HepG2 (cell line): ENCODE measurements at regions not wholly inside any gene's neighbourhood (a gene's known extent, or its start where the extent isn't known, plus 50 kb on each side); places are given as distances from the start of the nearest gene placed in this dataset.

Experiments
- BRD4 ChIP-seq: sonication (generic); formaldehyde crosslinking; IDR thresholded peaks from 2 replicates; pipeline ENCODE4 v1.4.0; 2020; ENCODE audit warnings: missing genetic modification reagents
- ERF ChIP-seq: IDR thresholded peaks from 2 replicates; pipeline ENCODE4 v1.6.1; 2018; ENCODE audit warnings: missing biosample characterization, missing genetic modification reagents
- MEIS1 ChIP-seq: sonication (generic); formaldehyde crosslinking; IDR thresholded peaks from 2 replicates; pipeline ENCODE4 v1.9.0; 2021; ENCODE audit warnings: mild to moderate bottlenecking, missing genetic modification reagents, moderate library complexity, borderline replicate concordance
- MIXL1 ChIP-seq: IDR thresholded peaks from 2 replicates; pipeline ENCODE4 v1.6.1; 2016
- RBM22 ChIP-seq: fragments of 200-400 bp; formaldehyde crosslinking; optimal IDR thresholded peaks from 2 replicates; pipeline ENCODE3; 2017; ENCODE audit warnings: mild to moderate bottlenecking, low read length, moderate library complexity
- ZNF546 ChIP-seq: sonication (generic); formaldehyde crosslinking; conservative IDR thresholded peaks from 2 replicates; pipeline ENCODE4 v1.8.1; 2023; ENCODE audit warnings: mild to moderate bottlenecking, missing genetic modification reagents
- ZNF576 ChIP-seq: sonication (generic); formaldehyde crosslinking; IDR thresholded peaks from 2 replicates; pipeline ENCODE4 v1.4.0; 2020; ENCODE audit warnings: mild to moderate bottlenecking, missing genetic modification reagents
- ZNF589 ChIP-seq: sonication (generic); formaldehyde crosslinking; conservative IDR thresholded peaks from 2 replicates; pipeline ENCODE4 v1.8.0; 2022; ENCODE audit warnings: mild to moderate bottlenecking, moderate library complexity, missing genetic modification reagents
- ZNF720 ChIP-seq: sonication (generic); formaldehyde crosslinking; IDR thresholded peaks from 2 replicates; pipeline ENCODE4 v1.4.0; 2020; ENCODE audit warnings: missing genetic modification reagents
- ZNF772 ChIP-seq: sonication (generic); formaldehyde crosslinking; IDR thresholded peaks from 2 replicates; pipeline ENCODE4 v1.5.0; 2020; ENCODE audit warnings: mild to moderate bottlenecking, missing genetic modification reagents
- ZNF879 ChIP-seq: sonication (generic); formaldehyde crosslinking; IDR thresholded peaks from 2 replicates; pipeline ENCODE4 v1.8.1; 2023; ENCODE audit warnings: missing genetic modification reagents
- TF ChIP-seq, protein P1 (sequence below): sonication (generic); formaldehyde crosslinking; IDR thresholded peaks from 2 replicates; pipeline ENCODE4 v1.4.0; 2020; ENCODE audit warnings: missing genetic modification reagents, borderline replicate concordance
- TF ChIP-seq, protein P2 (sequence below), 2 experiments: IDR thresholded peaks; 2 replicates each; pipeline ENCODE4 v1.6.1; 2011 to 2012; ENCODE audit warnings: low read length in 2 of 2, borderline replicate concordance in 1 of 2, low read depth in 1 of 2, mild to moderate bottlenecking in 1 of 2, moderate library complexity in 1 of 2
- TF ChIP-seq, protein P3 (sequence below): sonication (generic); formaldehyde crosslinking; IDR thresholded peaks from 2 replicates; pipeline ENCODE4 v1.8.0; 2022; ENCODE audit warnings: missing genetic modification reagents, mild to moderate bottlenecking, borderline replicate concordance
- TF ChIP-seq, protein P4 (sequence below): sonication (generic); formaldehyde crosslinking; IDR thresholded peaks from 2 replicates; pipeline ENCODE4 v1.5.1; 2020; ENCODE audit warnings: mild to moderate bottlenecking, moderate library complexity, missing genetic modification reagents
- TF ChIP-seq, protein P5 (sequence below): sonication (generic); formaldehyde crosslinking; IDR thresholded peaks from 2 replicates; pipeline ENCODE4 v1.4.0; 2020; ENCODE audit warnings: missing genetic modification reagents

- TF ChIP-seq, protein P1, sequence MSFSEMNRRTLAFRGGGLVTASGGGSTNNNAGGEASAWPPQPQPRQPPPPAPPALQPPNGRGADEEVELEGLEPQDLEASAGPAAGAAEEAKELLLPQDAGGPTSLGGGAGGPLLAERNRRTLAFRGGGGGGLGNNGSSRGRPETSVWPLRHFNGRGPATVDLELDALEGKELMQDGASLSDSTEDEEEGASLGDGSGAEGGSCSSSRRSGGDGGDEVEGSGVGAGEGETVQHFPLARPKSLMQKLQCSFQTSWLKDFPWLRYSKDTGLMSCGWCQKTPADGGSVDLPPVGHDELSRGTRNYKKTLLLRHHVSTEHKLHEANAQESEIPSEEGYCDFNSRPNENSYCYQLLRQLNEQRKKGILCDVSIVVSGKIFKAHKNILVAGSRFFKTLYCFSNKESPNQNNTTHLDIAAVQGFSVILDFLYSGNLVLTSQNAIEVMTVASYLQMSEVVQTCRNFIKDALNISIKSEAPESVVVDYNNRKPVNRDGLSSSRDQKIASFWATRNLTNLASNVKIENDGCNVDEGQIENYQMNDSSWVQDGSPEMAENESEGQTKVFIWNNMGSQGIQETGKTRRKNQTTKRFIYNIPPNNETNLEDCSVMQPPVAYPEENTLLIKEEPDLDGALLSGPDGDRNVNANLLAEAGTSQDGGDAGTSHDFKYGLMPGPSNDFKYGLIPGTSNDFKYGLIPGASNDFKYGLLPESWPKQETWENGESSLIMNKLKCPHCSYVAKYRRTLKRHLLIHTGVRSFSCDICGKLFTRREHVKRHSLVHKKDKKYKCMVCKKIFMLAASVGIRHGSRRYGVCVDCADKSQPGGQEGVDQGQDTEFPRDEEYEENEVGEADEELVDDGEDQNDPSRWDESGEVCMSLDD (CRISPR knock-in tag): peak; percentile 95
- TF ChIP-seq ZNF589 (no peak; the same call in none of the 2 replicates), MEIS1 (peak; percentile 81; the same call in 1 of the 2 replicates), MIXL1 (CRISPR knock-in tag) (peak; percentile 85), ZNF879 (CRISPR knock-in tag) (peak; percentile 81; the same call in 1 of the 2 replicates), ZNF576 (CRISPR knock-in tag) (peak; percentile 76; the same call in 1 of the 2 replicates), RBM22 (peak; percentile 100), ERF (CRISPR knock-in tag) (peak; percentile 98), ZNF546 (CRISPR knock-in tag) (peak; percentile 64; the same call in 1 of the 2 replicates), BRD4 (CRISPR knock-in tag) (peak; percentile 90; the same call in 1 of the 2 replicates), ZNF720 (CRISPR knock-in tag) (no peak), ZNF772 (peak; percentile 93)
- TF ChIP-seq, protein P2, sequence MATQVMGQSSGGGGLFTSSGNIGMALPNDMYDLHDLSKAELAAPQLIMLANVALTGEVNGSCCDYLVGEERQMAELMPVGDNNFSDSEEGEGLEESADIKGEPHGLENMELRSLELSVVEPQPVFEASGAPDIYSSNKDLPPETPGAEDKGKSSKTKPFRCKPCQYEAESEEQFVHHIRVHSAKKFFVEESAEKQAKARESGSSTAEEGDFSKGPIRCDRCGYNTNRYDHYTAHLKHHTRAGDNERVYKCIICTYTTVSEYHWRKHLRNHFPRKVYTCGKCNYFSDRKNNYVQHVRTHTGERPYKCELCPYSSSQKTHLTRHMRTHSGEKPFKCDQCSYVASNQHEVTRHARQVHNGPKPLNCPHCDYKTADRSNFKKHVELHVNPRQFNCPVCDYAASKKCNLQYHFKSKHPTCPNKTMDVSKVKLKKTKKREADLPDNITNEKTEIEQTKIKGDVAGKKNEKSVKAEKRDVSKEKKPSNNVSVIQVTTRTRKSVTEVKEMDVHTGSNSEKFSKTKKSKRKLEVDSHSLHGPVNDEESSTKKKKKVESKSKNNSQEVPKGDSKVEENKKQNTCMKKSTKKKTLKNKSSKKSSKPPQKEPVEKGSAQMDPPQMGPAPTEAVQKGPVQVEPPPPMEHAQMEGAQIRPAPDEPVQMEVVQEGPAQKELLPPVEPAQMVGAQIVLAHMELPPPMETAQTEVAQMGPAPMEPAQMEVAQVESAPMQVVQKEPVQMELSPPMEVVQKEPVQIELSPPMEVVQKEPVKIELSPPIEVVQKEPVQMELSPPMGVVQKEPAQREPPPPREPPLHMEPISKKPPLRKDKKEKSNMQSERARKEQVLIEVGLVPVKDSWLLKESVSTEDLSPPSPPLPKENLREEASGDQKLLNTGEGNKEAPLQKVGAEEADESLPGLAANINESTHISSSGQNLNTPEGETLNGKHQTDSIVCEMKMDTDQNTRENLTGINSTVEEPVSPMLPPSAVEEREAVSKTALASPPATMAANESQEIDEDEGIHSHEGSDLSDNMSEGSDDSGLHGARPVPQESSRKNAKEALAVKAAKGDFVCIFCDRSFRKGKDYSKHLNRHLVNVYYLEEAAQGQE (IDR thresholded peaks at IDR 0.05; ENCODE audit: borderline replicate concordance in 1 of 2, low read depth in 1 of 2, low read length in 2 of 2): peak in 1 of 2 experiments; percentile 79; a peak in 1 of 4 replicates
- TF ChIP-seq, protein P3, sequence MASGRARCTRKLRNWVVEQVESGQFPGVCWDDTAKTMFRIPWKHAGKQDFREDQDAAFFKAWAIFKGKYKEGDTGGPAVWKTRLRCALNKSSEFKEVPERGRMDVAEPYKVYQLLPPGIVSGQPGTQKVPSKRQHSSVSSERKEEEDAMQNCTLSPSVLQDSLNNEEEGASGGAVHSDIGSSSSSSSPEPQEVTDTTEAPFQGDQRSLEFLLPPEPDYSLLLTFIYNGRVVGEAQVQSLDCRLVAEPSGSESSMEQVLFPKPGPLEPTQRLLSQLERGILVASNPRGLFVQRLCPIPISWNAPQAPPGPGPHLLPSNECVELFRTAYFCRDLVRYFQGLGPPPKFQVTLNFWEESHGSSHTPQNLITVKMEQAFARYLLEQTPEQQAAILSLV (CRISPR knock-in tag): peak; percentile 83; the same call in 1 of the 2 replicates
- TF ChIP-seq, protein P4, sequence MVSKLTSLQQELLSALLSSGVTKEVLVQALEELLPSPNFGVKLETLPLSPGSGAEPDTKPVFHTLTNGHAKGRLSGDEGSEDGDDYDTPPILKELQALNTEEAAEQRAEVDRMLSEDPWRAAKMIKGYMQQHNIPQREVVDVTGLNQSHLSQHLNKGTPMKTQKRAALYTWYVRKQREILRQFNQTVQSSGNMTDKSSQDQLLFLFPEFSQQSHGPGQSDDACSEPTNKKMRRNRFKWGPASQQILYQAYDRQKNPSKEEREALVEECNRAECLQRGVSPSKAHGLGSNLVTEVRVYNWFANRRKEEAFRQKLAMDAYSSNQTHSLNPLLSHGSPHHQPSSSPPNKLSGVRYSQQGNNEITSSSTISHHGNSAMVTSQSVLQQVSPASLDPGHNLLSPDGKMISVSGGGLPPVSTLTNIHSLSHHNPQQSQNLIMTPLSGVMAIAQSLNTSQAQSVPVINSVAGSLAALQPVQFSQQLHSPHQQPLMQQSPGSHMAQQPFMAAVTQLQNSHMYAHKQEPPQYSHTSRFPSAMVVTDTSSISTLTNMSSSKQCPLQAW (CRISPR knock-in tag): peak; percentile 98
- TF ChIP-seq, protein P5, sequence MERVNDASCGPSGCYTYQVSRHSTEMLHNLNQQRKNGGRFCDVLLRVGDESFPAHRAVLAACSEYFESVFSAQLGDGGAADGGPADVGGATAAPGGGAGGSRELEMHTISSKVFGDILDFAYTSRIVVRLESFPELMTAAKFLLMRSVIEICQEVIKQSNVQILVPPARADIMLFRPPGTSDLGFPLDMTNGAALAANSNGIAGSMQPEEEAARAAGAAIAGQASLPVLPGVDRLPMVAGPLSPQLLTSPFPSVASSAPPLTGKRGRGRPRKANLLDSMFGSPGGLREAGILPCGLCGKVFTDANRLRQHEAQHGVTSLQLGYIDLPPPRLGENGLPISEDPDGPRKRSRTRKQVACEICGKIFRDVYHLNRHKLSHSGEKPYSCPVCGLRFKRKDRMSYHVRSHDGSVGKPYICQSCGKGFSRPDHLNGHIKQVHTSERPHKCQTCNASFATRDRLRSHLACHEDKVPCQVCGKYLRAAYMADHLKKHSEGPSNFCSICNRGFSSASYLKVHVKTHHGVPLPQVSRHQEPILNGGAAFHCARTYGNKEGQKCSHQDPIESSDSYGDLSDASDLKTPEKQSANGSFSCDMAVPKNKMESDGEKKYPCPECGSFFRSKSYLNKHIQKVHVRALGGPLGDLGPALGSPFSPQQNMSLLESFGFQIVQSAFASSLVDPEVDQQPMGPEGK: peak; percentile 100
Measured at GRCh38 chr9:129557192-129558036, 63.5 kb downstream of the C9orf50 start (continued).
